HCT116 (cell line): ENCODE measurements at regions not wholly inside any gene's neighbourhood (a gene's known extent, or its start where the extent isn't known, plus 50 kb on each side); places are given as distances from the start of the nearest gene placed in this dataset.

Source experiments
- JUND ChIP-seq: IDR thresholded peaks from 2 replicates; pipeline ENCODE4 v1.6.1; 2012
- POLR2A ChIP-seq: IDR thresholded peaks from 2 replicates; pipeline ENCODE4 v1.7.0; 2011; ENCODE audit warnings: borderline replicate concordance; ENCODE audit not compliant: insufficient read depth, insufficient read length; ENCODE audit errors: extremely low read depth
- POLR2AphosphoS5 ChIP-seq: IDR thresholded peaks from 2 replicates; pipeline ENCODE4 v1.6.1; 2011; ENCODE audit warnings: mild to moderate bottlenecking, low read depth, low read length, moderate library complexity
- SRF ChIP-seq: IDR thresholded peaks from 2 replicates; pipeline ENCODE4 v1.6.1; 2012; ENCODE audit warnings: low read depth
- TF ChIP-seq, protein P1 (sequence below): IDR thresholded peaks from 2 replicates; pipeline ENCODE4 v1.6.1; 2012
- TF ChIP-seq, protein P2 (sequence below), 3 experiments: fragments of 200-600 bp in 1 of 3; sonication (generic) in 1 of 3; IDR thresholded peaks in 2 of 3; conservative IDR thresholded peaks in 1 of 3; 2 replicates each; pipeline ENCODE4 v1.5.1; 2012 to 2017; ENCODE audit warnings: low read depth in 2 of 3, low read length in 2 of 3, antibody characterized with exemption in 1 of 3, borderline replicate concordance in 1 of 3, control low read depth in 1 of 3, mild to moderate bottlenecking in 1 of 3, mixed read lengths in 1 of 3, mixed run types in 1 of 3, moderate library complexity in 1 of 3; ENCODE audit not compliant: insufficient read depth in 1 of 3

DNA sequence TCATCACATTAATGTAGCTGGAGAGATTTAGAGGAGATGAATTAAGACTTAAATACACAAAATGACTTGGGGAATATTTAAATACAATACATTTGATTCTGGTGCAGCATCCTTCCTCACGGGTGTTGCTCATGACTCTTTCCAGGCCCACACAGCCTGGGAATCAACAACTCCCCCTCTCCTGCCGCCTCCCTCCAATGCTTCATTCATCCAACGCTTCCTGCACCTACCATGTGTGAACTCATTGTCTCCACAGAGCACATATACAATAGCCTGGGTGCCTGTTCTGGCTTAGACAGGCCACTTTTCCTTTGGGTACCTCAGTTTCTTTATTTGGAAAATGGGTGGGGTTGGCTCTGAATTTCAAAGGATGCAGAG, 476.9 kb upstream of the CADM1 start:
- TF ChIP-seq SRF (no peak), POLR2AphosphoS5 (no peak), JUND (no peak), POLR2A (no peak)
- TF ChIP-seq, protein P1, sequence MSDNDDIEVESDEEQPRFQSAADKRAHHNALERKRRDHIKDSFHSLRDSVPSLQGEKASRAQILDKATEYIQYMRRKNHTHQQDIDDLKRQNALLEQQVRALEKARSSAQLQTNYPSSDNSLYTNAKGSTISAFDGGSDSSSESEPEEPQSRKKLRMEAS: no peak
- TF ChIP-seq, protein P2, sequence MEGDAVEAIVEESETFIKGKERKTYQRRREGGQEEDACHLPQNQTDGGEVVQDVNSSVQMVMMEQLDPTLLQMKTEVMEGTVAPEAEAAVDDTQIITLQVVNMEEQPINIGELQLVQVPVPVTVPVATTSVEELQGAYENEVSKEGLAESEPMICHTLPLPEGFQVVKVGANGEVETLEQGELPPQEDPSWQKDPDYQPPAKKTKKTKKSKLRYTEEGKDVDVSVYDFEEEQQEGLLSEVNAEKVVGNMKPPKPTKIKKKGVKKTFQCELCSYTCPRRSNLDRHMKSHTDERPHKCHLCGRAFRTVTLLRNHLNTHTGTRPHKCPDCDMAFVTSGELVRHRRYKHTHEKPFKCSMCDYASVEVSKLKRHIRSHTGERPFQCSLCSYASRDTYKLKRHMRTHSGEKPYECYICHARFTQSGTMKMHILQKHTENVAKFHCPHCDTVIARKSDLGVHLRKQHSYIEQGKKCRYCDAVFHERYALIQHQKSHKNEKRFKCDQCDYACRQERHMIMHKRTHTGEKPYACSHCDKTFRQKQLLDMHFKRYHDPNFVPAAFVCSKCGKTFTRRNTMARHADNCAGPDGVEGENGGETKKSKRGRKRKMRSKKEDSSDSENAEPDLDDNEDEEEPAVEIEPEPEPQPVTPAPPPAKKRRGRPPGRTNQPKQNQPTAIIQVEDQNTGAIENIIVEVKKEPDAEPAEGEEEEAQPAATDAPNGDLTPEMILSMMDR (IDR thresholded peaks at IDR 0.05 in 2 of 3, conservative IDR thresholded peaks at IDR 0.05 in 1 of 3; ENCODE audit: borderline replicate concordance in 1 of 3, insufficient read depth in 1 of 3, low read depth in 2 of 3, low read length in 2 of 3): no peak
